ENCODE measurements at regions not wholly inside any gene's neighbourhood (a gene's known extent, or its start where the extent isn't known, plus 50 kb on each side); places are given as distances from the start of the nearest gene placed in this dataset.

DNA sequence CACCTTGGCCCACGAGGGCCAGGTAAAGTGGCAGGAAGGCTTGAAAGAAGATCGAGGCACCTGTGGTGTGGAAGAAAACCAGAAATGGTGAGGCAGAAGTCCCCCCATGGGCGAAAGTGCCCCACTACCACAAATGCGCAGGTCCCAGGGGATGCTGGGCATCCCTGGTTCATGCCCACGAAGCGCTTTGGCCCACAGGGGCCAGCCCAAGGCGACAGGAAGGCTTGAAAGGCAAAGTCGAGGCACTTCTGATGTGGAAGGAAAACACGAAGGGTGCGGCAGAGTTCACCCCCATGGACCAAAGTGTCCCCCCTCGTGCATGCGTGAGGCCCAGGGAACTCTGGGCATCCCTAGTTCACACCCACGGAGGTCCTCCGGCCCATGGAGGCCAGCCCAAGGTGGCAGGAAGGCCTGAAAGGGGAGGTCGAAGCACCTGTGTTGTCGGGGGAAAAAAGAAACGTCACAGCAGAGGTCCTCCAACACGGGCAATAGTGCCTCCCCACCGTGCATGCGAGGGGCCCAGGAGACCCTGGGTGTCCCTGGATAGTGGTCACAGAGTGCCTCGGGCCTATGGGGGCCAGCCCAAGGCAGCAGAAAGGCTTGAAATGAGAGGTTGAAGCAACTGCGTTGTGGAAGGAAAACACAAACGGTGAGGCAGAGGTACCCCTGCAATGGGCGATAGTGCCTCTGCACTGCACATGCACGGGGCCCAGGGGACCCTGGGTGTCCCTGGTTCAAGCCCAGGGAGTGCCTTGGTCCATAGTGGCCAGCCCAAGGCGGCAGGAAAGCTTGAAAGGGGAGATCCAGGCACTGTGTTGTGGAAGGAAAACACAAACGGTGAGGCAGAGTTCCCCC, 373.9 kb downstream of the ALG10 start:
- no peak for DNase-seq (ENCODE audit: low read depth)

- no peak for DNase-seq (ENCODE audit: low read depth)
Observed at GRCh38 chr12:34396861-34397590, 374.7 kb downstream of the ALG10 start.

- no peak for DNase-seq (ENCODE audit: low read depth)
Observed at GRCh38 chr12:34397591-34398365, 375.5 kb downstream of the ALG10 start.

DNA sequence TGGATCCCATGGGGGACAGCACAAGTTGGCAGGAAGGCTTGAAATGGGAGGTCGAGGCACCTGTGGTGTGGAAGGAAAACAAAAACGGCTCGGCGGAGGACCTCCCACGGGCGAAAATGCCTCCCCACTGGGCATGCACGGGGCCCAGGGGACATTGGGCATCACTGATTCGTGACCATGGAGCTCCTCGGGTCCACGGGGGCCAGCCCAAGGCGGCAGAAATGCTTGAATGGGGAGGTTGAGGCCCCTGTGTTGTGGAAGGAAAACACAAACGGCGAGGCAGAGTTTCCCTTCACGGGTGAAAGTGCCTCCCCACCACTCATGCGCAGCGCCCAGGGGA, 376.0 kb downstream of the ALG10 start:
- no peak for DNase-seq (ENCODE audit: low read depth)

- DNase-seq (ENCODE audit: low read depth), result no peak
Observed at GRCh38 chr12:34398706-34399630, 376.7 kb downstream of the ALG10 start.

GRCh38 chr12:34399631-34400410, 377.5 kb downstream of the ALG10 start:
- no peak for DNase-seq (ENCODE audit: low read depth)

DNA sequence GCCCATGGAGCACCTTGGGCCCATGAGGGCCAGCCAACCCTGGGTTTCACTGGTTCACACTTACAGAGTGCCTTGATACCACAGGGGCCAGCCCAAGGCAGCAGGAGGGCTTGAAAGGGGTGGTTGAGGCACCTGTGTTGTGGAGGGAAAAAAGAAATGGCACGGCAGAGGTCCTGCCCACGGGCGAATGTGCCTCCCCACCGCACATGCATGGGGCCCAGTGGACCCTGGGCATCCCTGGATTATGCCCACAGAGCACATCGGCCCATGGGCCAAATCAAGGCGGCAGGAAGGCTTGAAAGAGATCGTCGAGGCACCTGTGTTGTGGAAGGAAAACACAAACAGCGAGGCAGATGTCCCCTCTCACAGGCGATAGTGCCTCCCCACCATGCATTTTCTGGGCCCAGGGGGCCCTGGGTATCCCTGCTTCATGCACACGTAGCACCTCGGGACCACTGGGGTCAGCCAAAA, 378.1 kb downstream of the ALG10 start:
- DNase-seq (ENCODE audit: low read depth), result no peak

DNA sequence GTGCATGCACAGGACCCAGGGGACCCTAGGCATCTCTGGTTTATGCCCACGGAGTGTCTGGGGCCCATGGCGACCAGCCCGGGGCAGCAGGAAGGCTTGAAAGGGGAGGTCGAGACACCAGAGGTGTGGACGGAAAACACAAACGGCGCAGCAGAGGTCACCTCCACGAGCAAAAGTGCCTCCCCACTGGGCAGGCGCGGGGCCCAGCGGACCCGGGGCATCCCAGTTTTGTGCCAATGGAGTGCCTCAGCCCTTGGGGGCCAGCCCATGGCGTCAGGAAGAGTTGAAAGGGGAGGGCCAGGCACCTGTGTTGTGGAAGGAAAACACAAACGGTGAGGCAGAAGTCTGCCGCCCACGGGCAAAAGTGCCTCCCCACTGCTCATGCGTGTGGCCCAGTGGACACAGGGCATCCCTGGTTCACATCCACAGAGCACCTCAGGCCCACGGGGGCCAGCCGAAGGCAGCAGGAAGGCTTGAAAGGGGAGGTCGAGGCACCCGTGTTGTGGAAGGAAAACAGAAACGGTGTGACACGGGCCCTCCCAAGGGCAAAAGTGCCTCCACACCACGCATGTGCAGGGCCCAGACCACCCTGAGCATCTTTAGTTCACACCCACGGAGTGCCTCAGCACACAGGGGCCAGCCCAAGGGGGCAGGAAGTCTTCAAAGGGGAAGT, 378.8 kb downstream of the ALG10 start:
- DNase-seq (ENCODE audit: low read depth), result no peak

GRCh38 chr12:34401659-34402227, 379.4 kb downstream of the ALG10 start:
- no peak for DNase-seq (ENCODE audit: low read depth)

- no peak for DNase-seq (ENCODE audit: low read depth)
Observed at GRCh38 chr12:34402228-34402898, 380.1 kb downstream of the ALG10 start.

- DNase-seq (ENCODE audit: low read depth), result no peak
Observed at GRCh38 chr12:34402899-34403705, 380.8 kb downstream of the ALG10 start.

DNA sequence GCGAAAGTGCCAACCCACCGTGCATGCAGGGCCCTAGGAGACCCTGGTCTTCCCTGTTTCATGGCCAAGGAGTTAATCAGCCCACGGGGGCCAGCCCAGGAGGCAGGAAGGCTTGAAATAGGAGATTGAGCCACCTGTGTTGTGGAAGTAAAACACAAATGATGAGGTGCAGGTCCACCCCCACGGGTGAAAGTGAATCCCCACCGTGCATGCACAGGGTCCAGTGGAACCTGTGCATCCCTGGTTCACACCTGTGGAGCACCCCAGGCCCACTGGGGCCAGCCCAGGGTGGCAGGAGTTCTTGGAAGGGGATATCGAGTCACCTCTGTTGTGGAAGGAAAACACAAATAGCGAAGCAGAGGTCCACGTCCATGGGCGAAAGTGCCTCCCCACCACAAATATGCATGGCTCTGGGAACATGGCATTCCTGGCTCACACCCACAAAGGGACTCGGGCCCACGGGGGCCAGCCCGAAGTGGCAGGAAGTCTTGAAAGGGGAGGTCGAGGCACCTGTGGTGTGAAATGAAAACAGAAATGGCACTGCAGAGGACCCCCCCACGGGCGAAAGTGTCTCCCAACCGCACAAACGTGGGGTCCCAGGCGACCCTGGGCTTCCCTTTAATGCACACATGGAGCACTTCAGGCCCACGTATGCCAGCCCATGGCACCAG, 381.5 kb downstream of the ALG10 start:
- DNase-seq (ENCODE audit: low read depth), result no peak

DNA sequence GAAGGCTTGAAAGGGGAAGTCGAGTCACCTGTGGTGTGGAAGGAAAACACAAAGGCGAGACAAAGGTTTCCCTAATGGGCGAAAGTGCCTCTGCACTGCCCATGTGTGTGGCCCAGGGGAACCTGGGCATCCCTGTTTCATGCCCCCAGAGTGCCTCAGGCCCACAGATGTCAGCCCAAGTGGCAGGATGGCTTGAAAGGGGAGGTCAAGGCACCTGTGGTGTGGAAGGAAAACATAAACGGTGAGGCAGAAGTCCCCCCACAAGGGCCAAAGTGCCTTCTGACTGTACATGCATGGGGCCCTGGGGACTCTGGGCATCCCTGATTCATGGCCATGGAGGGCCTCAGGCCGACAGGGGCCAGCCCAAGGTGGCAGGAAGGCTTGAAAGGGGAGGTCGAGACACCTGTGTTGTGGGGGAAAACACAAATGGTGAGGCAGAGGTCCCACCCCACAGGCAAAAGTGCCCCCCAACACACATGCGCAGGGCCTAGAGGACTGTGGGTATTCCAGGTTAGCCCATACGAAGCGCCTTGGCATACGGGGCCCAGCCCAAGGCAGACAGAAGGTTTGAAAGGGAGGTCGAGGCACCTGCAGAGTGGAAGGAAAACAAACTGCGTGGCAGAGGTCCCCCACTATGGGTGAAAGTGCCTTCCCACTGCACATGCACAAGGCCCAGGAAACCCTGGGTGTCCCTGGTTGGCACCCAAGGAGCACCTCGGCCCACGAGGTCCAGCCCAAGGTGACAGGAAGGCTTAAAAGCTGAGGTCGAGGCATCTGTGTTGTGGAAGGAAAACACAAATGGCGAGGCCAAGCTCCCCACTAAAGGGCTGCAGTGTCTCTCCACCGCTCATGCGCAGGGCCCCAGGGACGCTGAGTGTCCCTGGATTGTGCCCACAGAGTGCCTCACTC, 382.3 kb downstream of the ALG10 start:
- no peak for DNase-seq (ENCODE audit: low read depth)

DNA sequence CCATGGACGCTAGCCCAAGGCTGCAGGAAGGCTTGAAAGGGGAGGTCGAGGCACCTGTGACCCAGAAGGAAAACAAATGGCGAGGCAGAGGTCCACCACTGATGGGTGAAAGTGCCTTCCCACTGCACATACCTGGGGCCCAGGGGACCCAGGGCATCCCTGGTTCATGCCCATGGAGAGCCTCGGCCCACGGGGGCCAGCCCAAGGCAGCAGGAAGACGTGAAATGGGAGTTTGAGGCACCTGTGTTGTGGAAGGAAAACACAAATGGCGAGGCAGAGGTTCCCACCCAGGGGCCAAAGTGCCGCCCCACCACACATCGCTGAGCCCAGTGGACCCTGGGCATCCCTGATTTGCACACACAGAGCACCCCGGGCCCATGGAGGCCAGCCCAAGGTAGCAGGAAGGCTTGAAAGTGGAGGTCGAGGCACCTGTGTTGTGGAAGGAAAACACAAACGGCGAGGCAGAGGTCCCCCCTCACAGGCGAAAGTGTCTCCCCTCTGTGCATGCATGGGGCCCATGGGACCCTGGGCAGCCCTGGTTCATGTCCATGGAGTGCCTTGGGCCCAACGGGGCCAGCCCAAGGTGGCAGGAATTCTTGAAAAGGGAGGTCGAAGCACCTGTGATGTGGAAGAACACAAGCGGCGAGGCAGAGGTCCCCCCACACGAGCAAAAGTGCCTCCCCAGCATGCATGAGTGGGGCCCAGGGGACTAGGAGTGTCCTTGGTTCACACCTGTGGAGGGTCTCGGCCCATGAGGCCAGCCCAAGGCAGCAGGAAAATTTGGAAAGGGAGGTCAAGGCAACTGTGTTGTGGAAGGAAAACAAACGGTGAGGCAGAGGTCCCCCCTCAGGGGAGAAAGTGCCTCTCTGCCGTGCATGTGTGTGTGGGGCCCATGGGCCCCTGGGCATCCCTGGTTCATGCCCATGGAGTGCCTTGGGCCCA, 383.3 kb downstream of the ALG10 start:
- DNase-seq (ENCODE audit: low read depth), result no peak

DNA sequence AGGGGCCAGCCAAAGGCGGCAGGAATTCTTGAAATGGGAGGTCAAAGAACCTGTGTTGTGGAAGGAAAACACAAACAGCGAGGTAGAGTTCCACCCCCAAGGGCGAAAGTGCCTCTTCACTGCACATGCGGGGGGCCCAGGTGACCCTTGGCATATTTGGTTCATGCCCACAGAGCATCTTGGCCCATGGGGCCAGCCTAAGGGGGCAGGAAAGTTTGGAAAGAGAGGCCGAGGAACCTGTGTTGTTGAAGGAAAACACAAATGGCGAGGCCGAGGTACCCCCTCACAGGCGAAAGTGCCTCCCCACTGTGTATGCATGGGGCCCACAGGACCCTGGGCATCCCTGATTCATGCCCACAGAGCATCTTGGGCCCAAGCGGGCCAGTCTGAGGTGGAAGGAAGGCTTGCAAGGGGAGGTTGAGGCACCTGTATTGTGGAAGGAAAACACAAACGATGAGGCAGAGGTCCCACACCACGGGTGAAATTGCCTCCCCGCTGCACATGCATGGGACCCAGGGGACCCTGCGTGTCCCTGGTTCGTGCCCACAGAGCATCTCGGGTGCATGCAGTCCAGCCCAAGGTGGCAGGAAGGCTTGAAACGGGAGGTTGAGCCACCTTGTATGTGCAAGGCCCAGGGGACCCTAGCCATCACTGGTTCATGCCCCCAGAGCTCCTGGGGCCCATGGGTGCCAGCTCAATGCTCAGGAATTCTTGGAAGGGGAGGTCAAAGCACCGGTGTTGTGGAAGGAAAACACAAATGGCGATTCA, 384.1 kb downstream of the ALG10 start:
- DNase-seq (ENCODE audit: low read depth), result no peak

All from EH (cell line).